Activated CD4-positive, alpha-beta memory T cell treated with anti-CD3 and anti-CD28 coated beads for 36 hours (primary cell): ENCODE measurements at regions not wholly inside any gene's neighbourhood (a gene's known extent, or its start where the extent isn't known, plus 50 kb on each side); places are given as distances from the start of the nearest gene placed in this dataset.

Experiments used
- CTCF ChIA-PET: fragments of 350-600 bp; sonication (Branson Sonifier 250); formaldehyde crosslinking; loops from one replicate; lab custom pipeline; 2021; ENCODE audit warnings: antibody characterized with exemption, inconsistent platforms; lab: Charles Lee
- POLR2A ChIA-PET: fragments of 350-600 bp; sonication (Branson Sonifier 250); formaldehyde crosslinking; loops from one replicate; lab custom pipeline; 2021; ENCODE audit warnings: antibody characterized with exemption; lab: Charles Lee
- DNase-seq: peaks from one replicate; pipeline ENCODE4 v3.0.0-alpha.2; 2020
- H3K27ac Mint-ChIP-seq: one replicate; pipeline ENCODE4 v1.8.0; 2021; ENCODE audit warnings: mixed read lengths
- H3K27me3 Mint-ChIP-seq: one replicate; pipeline ENCODE4 v1.8.0; 2021; ENCODE audit warnings: mixed read lengths
- H3K36me3 Mint-ChIP-seq: one replicate; pipeline ENCODE4 v1.8.0; 2021; ENCODE audit warnings: mixed read lengths
- H3K4me1 Mint-ChIP-seq: one replicate; pipeline ENCODE4 v1.8.0; 2021; ENCODE audit warnings: low read depth, mixed read lengths
- H3K4me3 Mint-ChIP-seq: one replicate; pipeline ENCODE4 v1.8.0; 2021; ENCODE audit warnings: mild to moderate bottlenecking, mixed read lengths
- H3K9me3 Mint-ChIP-seq: one replicate; pipeline ENCODE4 v1.8.0; 2021; ENCODE audit warnings: mixed read lengths
- intact Hi-C: fragments of 100-400 bp; cut with micrococcal nuclease; formaldehyde crosslinking; loops from one replicate; pipeline ENCODE4 v1.15.1; 2023

DNA sequence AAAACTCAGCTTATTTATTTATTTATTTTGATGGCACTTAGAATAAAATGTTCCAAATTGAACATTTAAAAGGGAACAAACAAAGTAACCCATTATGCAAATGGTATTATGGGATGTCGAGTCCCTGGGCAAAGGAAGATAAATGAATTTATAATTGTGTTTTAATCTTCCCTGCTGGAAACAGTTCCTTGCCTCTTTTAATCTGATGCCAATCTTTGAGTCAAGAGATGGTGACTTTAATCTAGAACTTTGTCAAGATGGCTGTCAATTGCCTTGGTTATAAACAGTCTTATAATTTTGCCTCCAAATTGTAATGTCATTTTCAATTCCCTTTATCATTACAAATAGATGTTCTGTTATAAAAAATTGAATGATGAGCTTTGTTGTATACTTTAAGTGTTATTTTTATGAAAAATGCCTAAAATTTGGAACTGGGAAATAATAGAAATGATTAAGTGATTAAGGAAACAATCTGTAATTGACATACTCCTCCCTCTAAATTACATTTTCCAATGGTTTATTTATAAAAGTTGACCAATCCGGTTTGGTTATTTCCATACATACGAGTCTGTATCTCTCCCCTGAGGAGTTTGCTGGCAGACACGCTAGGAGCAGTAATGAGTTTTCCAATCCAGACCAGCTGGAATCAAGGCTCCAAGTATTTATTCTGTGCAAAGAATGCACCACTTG lies 134.9 kb upstream of the FRMD6 start:
- ChIA-PET POLR2A (no interaction called here), CTCF (no interaction called here)
- intact Hi-C loops = no loop called here
- Mint-ChIP-seq H3K27ac (no peak overlapping the region), H3K9me3 (no peaks in the 10 kb centered on the region), H3K36me3 (no peaks in the 10 kb centered on the region), H3K4me3 (no peak overlapping the region), H3K4me1 (no peaks in the 10 kb centered on the region), H3K27me3 (peaks cover 2% of the 10 kb centered on the region)
- DNase-seq = no peak

DNA sequence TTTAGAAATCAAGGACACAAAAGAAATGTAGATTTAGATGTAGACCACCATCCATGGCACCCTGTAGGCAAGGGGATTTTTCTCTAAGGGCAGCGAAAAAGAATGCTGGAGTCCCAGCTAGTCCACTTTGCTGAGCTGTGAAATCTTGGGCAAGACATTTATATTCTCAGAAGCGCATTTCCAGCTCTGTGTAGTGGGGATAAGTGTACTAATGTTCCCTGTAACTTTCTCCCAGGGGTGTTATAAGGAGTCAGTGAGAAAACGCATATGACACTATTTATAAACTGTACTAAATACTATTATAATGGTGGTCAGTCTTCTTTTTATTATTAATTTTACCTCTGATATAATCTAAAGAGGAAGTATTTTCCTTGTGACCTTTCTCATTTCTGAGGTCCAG lies 133.4 kb upstream of the FRMD6 start:
- intact Hi-C loops = no loop called here
- H3K27ac Mint-ChIP-seq = no peak overlapping the region
- H3K27me3 Mint-ChIP-seq = peaks cover 2% of the 10 kb centered on the region
- no peak for DNase-seq
- POLR2A ChIA-PET = no interaction called here
- H3K4me1 Mint-ChIP-seq = no peaks in the 10 kb centered on the region
- H3K9me3 Mint-ChIP-seq = no peaks in the 10 kb centered on the region
- H3K4me3 Mint-ChIP-seq = no peak overlapping the region
- H3K36me3 Mint-ChIP-seq = no peaks in the 10 kb centered on the region
- CTCF ChIA-PET = no interaction called here

DNA sequence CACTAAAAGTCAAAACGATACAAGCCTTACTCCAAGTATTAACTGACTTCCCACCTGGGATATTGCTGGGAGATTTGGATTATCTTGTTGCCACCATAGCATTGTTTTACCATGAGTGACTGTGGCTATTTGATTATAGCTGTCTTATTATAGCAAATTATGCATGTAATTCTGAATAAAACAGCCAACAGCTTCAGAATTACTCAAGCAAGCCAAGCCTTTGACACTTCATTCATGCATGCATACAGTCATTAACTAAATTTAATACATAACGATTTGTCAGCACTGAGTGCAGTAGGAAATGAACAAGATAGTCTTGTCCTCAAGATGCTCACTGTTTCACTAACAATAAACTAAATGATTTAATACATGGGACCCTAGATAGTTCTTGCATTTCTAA lies 133.0 kb upstream of the FRMD6 start:
- Mint-ChIP-seq H3K36me3 (no peaks in the 10 kb centered on the region), H3K9me3 (no peaks in the 10 kb centered on the region), H3K4me3 (no peak overlapping the region), H3K27me3 (peaks cover 2% of the 10 kb centered on the region), H3K27ac (no peak overlapping the region), H3K4me1 (no peaks in the 10 kb centered on the region)
- intact Hi-C loops = no loop called here
- DNase-seq = no peak
- CTCF ChIA-PET = interaction anchor here (0.9 kb wide), 1 partner anchor 257 kb away, joined by 3 read pairs; no protein-coding TSS in a partner anchor
- POLR2A ChIA-PET = no interaction called here

DNA sequence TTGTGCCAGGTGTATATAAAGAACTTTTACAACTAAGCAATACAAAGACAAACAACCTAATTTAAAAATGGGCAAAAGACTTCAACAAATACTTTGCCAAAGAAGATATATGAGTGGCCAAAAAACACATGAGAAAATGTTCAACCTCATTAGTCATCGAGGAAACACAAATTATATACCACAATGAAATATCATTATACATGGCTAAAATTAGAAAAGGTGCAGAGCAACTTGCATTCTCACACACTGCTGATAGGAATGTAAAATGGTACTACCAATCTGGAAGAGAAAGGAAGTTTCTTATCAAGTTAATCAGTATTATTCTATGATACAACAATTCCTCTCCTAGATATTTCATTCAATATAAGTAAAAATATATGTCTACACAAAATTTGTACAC lies 131.6 kb upstream of the FRMD6 start:
- H3K4me1 Mint-ChIP-seq = no peaks in the 10 kb centered on the region

DNA sequence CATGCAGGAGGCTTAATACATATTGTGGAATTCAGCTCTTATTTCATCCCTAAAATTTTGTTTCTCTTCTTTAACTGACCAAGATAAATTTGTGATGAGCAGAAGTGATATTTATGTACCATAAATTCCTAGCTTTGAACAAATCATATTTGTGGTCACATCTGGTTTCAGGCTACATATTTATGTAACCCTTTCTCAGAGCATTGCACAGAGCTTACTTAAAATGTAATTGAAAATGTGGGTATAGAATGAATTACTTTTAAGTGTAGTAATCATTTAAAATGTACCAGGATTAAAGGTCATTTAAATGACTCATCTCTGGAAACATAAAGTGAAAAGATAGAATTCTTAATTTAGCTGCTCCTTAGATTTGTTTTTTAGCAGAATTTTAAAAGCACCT lies 129.9 kb upstream of the FRMD6 start:
- H3K36me3 Mint-ChIP-seq = no peaks in the 10 kb centered on the region
- peaks cover 7% of the 10 kb centered on the region for H3K27me3 Mint-ChIP-seq
- H3K4me1 Mint-ChIP-seq = no peaks in the 10 kb centered on the region
- intact Hi-C loops = no loop called here
- ChIA-PET CTCF (no interaction called here), POLR2A (no interaction called here)
- no peak overlapping the region for H3K27ac Mint-ChIP-seq
- H3K9me3 Mint-ChIP-seq = no peaks in the 10 kb centered on the region
- no peak overlapping the region for H3K4me3 Mint-ChIP-seq
- DNase-seq = no peak

More for the DNA sequence above, 131.6 kb upstream of the FRMD6 start:
- no peak overlapping the region for H3K4me3 Mint-ChIP-seq
- DNase-seq = no peak
- H3K36me3 Mint-ChIP-seq = no peaks in the 10 kb centered on the region
- no peak overlapping the region for H3K27ac Mint-ChIP-seq
- CTCF ChIA-PET = no interaction called here
- peaks cover 4% of the 10 kb centered on the region for H3K27me3 Mint-ChIP-seq
- no peaks in the 10 kb centered on the region for H3K9me3 Mint-ChIP-seq
- POLR2A ChIA-PET = no interaction called here
- intact Hi-C loops = no loop called here

DNA sequence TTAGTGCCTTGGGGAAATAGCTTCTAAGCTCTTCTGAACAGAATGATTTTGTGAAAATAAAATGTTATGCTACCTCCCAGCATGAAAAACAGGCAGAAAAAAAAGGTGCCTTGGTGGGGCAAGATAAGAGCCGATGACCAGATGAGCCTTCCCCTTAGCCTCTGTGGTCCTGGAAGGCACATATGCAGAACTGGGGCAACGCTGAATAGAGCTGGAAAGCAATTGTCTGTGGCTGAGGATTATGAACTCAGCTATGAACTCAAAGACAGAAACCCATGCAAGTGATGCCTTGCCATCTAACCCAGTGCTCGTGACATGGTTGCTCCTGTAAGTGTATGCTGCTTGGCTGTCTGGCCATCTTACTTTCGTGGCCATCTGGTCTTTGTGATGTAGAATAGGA lies 128.5 kb upstream of the FRMD6 start:
- Mint-ChIP-seq H3K36me3 (no peaks in the 10 kb centered on the region), H3K9me3 (no peaks in the 10 kb centered on the region), H3K27ac (no peak overlapping the region), H3K27me3 (peaks cover 6% of the 10 kb centered on the region), H3K4me3 (no peak overlapping the region), H3K4me1 (no peaks in the 10 kb centered on the region)
- intact Hi-C loops = no loop called here
- ChIA-PET POLR2A (no interaction called here), CTCF (no interaction called here)
- no peak for DNase-seq

DNA sequence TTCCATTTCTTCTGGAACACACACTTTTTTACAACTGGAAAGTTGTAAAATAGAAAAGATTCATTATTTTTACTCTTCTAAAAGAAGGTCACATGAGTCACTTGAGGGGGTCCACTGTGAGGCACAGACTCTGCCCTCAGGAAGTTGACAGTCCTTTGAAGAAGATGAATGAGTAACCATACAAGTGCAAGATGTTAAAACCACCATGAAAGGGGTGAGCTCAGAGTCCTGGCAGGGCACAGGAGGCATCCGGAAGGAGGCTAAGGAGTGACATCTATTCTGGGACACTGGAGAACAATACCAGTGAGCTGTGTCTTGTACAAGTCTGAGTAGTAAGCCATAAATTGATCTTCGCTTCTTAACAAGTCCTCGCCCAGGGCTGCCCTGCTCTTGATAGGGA lies 126.0 kb upstream of the FRMD6 start:
- POLR2A ChIA-PET = no interaction called here
- H3K4me3 Mint-ChIP-seq = no peak overlapping the region
- H3K27ac Mint-ChIP-seq = no peak overlapping the region
- H3K27me3 Mint-ChIP-seq = peaks cover 6% of the 10 kb centered on the region
- intact Hi-C loops = no loop called here
- H3K9me3 Mint-ChIP-seq = no peaks in the 10 kb centered on the region
- H3K36me3 Mint-ChIP-seq = no peaks in the 10 kb centered on the region
- no peak for DNase-seq
- H3K4me1 Mint-ChIP-seq = no peaks in the 10 kb centered on the region
- CTCF ChIA-PET = no interaction called here

DNA sequence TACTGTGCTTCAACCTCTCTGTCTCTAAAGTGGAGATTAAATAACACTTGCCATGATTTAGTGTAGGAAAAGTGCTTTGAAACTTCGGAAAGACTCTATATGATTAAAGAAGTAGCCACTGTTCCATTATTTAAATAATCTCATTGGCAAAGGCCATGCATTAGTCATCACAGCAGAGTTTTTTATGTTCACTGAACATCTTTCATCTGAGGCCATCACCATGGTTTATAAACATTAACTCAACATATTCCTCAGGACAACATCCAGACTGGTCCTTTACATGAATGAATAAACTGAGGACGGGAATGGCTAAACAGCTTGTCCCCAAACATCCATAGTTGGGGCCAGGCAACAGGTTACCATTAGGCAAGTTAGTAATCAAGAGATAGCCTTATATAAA lies 124.6 kb upstream of the FRMD6 start:
- peaks cover 6% of the 10 kb centered on the region for H3K27me3 Mint-ChIP-seq
- H3K9me3 Mint-ChIP-seq = no peaks in the 10 kb centered on the region
- no peak overlapping the region for H3K27ac Mint-ChIP-seq
- no peaks in the 10 kb centered on the region for H3K36me3 Mint-ChIP-seq
- CTCF ChIA-PET = no interaction called here
- POLR2A ChIA-PET = no interaction called here
- H3K4me1 Mint-ChIP-seq = no peaks in the 10 kb centered on the region
- DNase-seq = no peak
- no peak overlapping the region for H3K4me3 Mint-ChIP-seq
- intact Hi-C loops = no loop called here

DNA sequence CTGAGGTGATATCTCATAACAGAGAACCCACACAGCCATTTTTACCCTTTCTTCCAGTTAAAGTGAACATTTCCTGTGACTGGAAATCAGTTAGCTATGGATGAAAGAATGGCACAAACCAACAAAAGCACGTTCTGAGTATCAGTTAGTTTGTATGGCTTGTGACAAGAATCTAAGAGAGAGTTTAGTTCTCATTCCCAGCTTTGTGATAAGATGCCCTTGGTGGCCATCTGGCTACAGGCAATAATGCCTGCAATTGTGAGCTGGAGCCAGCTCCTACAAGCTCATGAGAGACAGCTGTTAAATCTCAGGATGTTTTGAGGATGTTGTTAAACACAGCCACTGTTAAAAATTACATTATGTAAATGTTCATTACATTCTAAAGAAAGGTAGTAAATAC lies 122.0 kb upstream of the FRMD6 start:
- no peaks in the 10 kb centered on the region for H3K4me1 Mint-ChIP-seq
- CTCF ChIA-PET = no interaction called here
- peaks cover 4% of the 10 kb centered on the region for H3K27me3 Mint-ChIP-seq

DNA sequence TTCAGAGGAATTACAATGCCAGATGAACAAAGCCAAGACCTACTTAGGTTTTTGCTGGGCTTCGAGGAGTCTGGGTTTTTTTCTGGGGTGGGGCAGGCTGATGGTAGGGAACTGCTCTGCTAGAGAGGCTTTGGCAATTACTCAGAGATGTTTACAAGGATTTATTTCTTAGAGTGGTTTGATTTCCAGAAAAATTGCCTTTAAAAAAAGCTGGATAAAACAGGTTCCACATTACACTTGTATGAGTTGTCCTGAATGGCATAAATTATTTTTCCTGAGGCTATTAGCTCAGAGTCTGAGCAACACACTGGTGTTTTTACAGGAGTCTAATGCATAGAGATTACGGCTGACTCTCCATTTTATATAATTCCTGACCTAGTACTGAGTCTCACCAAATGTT lies 118.5 kb upstream of the FRMD6 start:
- Mint-ChIP-seq H3K27me3 (no peaks in the 10 kb centered on the region), H3K9me3 (peaks cover 2% of the 10 kb centered on the region), H3K4me3 (no peak overlapping the region), H3K27ac (no peak overlapping the region), H3K4me1 (no peaks in the 10 kb centered on the region), H3K36me3 (no peaks in the 10 kb centered on the region)
- intact Hi-C loops = no loop called here
- CTCF ChIA-PET = interaction anchor here (0.7 kb wide), 1 partner anchor 247 kb away, joined by 3 read pairs; no protein-coding TSS in a partner anchor
- POLR2A ChIA-PET = no interaction called here
- no peak for DNase-seq

More for the DNA sequence above, 122.0 kb upstream of the FRMD6 start:
- H3K9me3 Mint-ChIP-seq = no peaks in the 10 kb centered on the region
- POLR2A ChIA-PET = no interaction called here
- H3K36me3 Mint-ChIP-seq = no peaks in the 10 kb centered on the region
- no peak for DNase-seq
- H3K4me3 Mint-ChIP-seq = no peak overlapping the region
- no peak overlapping the region for H3K27ac Mint-ChIP-seq
- intact Hi-C loops = no loop called here

DNA sequence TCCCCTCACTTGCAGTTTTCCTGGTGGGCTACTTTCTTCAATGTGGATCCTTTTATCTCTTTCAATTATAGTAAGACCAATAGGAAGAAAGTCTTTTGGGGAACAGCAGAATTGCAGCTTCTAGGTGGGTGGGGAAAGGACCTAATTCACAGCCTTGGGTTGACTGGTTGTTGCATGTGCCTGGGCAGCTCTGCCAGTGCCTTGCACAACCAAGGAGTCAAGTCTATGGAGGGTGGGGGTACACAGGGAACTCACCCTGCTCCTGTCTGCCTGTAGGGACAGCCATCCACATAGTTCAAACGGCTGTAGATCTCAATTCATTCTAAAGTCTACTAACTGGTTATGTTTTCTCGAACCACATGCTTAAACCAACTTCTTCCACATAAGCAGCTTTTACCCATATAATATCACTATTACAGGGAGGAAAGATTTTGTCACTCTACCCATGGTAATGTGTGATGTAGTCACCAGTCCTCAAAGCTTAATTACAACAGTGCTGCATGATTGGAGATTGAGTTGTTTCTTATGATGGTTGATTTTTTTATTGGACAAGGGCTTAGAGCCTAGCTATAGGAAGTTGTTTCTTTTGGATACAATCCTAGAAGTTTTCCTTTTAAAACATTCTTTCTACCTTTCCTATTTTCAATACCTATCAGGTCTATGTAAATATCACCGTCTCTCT lies 117.7 kb upstream of the FRMD6 start:
- Mint-ChIP-seq H3K4me3 (no peak overlapping the region), H3K27me3 (peaks cover under 1% of the 10 kb centered on the region), H3K27ac (no peak overlapping the region), H3K36me3 (no peaks in the 10 kb centered on the region), H3K4me1 (no peaks in the 10 kb centered on the region), H3K9me3 (peaks cover 2% of the 10 kb centered on the region)
- ChIA-PET CTCF (no interaction called here), POLR2A (no interaction called here)
- no peak for DNase-seq
- intact Hi-C loops = no loop called here

DNA sequence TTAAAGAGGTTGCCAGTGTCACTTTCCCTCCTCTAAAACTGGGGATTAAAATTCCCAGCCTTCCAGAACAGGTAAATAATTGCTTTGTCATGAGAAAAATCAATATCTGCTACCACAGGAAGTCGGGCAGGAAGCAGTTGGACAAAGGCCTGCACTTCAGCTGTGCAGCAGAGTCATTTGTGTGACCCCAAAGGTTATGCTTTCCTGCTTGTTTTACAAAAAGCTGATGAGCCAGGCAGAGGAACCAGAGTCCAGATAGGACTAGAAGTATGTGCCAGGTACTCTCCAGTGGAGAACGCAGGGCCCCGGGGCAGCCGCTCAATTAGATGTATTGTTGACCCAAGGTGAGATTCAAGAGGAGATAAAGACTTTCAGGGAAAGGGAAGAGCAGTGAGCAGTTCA lies 117.1 kb upstream of the FRMD6 start:
- Mint-ChIP-seq H3K9me3 (peaks cover 2% of the 10 kb centered on the region), H3K4me3 (no peak overlapping the region), H3K27ac (no peak overlapping the region), H3K36me3 (no peaks in the 10 kb centered on the region), H3K27me3 (peaks cover 3% of the 10 kb centered on the region), H3K4me1 (no peaks in the 10 kb centered on the region)
- ChIA-PET POLR2A (no interaction called here), CTCF (no interaction called here)
- DNase-seq = no peak
- intact Hi-C loops = no loop called here

DNA sequence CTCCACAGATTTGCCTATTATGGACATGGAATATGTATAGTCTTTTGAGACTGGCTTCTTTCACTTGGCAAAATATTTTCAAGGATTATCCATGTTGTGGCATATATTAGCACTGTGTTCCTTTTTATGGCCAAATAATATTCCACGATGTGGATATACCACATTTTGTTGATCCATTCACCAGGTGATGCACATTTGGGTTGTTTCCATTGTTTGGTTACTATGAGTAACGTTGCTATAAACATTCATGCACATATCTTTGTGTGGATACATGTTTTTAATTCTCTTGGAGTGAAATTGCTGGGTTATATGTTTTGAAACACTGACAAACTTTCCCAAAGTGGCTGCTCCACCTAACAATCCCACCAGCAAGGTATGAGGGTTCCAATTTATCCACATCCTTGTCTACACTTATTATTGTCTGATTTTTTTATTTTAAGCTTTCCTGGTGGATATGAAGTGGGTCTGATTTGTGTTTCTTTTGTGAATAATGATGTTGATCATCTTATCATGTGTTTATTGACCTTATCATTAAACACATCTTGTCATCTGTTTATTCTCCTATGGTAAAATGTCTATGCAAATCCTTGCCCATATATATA lies 116.2 kb upstream of the FRMD6 start:
- no peak overlapping the region for H3K4me3 Mint-ChIP-seq
- no peak for DNase-seq
- H3K4me1 Mint-ChIP-seq = no peaks in the 10 kb centered on the region
- ChIA-PET CTCF (no interaction called here), POLR2A (no interaction called here)
- no peak overlapping the region for H3K27ac Mint-ChIP-seq
- peaks cover 2% of the 10 kb centered on the region for H3K9me3 Mint-ChIP-seq
- peaks cover 3% of the 10 kb centered on the region for H3K27me3 Mint-ChIP-seq
- intact Hi-C loops = no loop called here
- H3K36me3 Mint-ChIP-seq = no peaks in the 10 kb centered on the region
